K562 (cell line): ENCODE measurements at regions not wholly inside any gene's neighbourhood (a gene's known extent, or its start where the extent isn't known, plus 50 kb on each side); places are given as distances from the start of the nearest gene placed in this dataset.

Experiments
- ATF1 ChIP-seq, 2 experiments: fragments of 450-650 bp in 1 of 2; IDR thresholded peaks; 2 replicates each; pipeline ENCODE4 v1.6.1; 2016; ENCODE audit warnings: missing compliant biosample characterization in 1 of 2, missing genetic modification characterization in 1 of 2
- TF ChIP-seq, protein P1 (sequence below), 3 experiments: IDR thresholded peaks in 2 of 3; conservative IDR thresholded peaks in 1 of 3; 2 replicates each; pipeline ENCODE4 v1.5.1; 2011 to 2012; ENCODE audit warnings: low read length in 3 of 3, mild to moderate bottlenecking in 3 of 3, control low read depth in 2 of 3, improper control_type of control experiment in 1 of 3, inconsistent platforms in 1 of 3, low read depth in 1 of 3, mixed read lengths in 1 of 3, moderate library complexity in 1 of 3; ENCODE audit not compliant: insufficient read depth in 2 of 3

DNA sequence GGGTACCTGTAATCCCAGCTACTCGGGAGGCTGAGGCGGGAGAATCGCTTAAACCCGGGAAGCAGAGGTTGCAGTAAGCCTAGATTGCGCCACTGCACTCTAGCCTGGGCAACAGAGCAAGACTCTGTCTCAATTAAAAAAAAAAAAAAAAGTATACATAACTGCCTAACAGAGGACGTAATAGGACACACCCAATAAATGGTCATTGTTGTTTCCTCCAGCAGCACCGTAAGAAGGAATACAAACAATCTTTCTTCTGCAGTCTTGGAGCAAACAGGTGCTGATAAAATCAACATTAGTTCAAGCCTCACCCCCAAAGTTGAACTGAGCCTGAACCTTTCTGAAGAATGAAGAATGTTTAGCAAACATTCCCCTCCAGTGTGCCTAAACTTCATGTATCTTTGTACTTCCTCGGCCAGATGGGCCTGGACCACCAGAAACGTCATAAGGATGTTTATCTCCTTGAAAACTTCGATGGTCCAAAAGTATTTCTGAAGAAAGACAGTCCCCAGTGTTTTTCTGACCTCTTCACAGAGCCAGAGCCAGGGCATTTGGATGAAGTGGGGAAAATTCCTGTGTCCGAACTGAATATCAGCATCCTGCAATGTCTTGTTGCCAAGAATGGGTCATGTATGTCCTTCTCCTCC, 136.8 kb upstream of the F3 start:
- TF ChIP-seq ATF1 (CRISPR knock-in tag; IDR thresholded peaks at IDR 0.05) (no peak), ATF1 (tag; IDR thresholded peaks at IDR 0.05) (no peak)
- TF ChIP-seq, protein P1, sequence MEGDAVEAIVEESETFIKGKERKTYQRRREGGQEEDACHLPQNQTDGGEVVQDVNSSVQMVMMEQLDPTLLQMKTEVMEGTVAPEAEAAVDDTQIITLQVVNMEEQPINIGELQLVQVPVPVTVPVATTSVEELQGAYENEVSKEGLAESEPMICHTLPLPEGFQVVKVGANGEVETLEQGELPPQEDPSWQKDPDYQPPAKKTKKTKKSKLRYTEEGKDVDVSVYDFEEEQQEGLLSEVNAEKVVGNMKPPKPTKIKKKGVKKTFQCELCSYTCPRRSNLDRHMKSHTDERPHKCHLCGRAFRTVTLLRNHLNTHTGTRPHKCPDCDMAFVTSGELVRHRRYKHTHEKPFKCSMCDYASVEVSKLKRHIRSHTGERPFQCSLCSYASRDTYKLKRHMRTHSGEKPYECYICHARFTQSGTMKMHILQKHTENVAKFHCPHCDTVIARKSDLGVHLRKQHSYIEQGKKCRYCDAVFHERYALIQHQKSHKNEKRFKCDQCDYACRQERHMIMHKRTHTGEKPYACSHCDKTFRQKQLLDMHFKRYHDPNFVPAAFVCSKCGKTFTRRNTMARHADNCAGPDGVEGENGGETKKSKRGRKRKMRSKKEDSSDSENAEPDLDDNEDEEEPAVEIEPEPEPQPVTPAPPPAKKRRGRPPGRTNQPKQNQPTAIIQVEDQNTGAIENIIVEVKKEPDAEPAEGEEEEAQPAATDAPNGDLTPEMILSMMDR (IDR thresholded peaks at IDR 0.05 in 2 of 3, conservative IDR thresholded peaks at IDR 0.05 in 1 of 3; ENCODE audit: insufficient read depth in 2 of 3, low read depth in 1 of 3, low read length in 3 of 3) = no peak
